NCI-H2196 treated with DMSO at 0.1 percent for 48 hours (cell line): ENCODE measurements at regions not wholly inside any gene's neighbourhood (a gene's known extent, or its start where the extent isn't known, plus 50 kb on each side); places are given as distances from the start of the nearest gene placed in this dataset.
"Not testable (repeated sequence)": the region's sequence is repeated elsewhere in the genome, so short reads cannot be mapped to it uniquely, and the experiment has no call there.

ENCODE experiments used
- DNase-seq: peaks from one replicate; lab custom pipeline; 2025; ENCODE audit not compliant: unreplicated experiment; lab: John Stamatoyannopoulos, UW

- DNase-seq, result no peak
These were observed 995.6 kb upstream of the FANCL start for GRCh38 chr2:59236723-59237122.

GRCh38 chr2:59233920-59234319 lies 992.8 kb upstream of the FANCL start:
- DNase-seq, result no peak

DNA sequence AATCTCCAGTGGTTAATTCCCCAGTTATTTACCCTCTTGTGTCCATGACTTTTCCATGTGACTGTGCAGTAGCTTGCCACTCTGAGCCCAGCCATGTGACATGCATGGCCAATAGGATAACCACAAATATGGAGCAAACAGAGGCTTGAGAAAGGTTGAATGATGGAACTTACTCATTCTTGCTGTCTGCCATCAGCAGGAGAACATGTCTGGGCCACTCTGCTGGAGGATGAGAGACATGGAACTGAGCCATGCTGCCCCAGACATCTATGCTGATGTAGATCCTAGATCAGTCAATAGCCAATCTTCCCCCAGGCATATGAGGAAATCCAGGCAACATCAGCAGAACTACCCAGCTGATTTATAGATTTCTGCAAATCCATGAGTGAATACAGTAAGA lies 992.3 kb upstream of the FANCL start:
- no peak for DNase-seq

DNA sequence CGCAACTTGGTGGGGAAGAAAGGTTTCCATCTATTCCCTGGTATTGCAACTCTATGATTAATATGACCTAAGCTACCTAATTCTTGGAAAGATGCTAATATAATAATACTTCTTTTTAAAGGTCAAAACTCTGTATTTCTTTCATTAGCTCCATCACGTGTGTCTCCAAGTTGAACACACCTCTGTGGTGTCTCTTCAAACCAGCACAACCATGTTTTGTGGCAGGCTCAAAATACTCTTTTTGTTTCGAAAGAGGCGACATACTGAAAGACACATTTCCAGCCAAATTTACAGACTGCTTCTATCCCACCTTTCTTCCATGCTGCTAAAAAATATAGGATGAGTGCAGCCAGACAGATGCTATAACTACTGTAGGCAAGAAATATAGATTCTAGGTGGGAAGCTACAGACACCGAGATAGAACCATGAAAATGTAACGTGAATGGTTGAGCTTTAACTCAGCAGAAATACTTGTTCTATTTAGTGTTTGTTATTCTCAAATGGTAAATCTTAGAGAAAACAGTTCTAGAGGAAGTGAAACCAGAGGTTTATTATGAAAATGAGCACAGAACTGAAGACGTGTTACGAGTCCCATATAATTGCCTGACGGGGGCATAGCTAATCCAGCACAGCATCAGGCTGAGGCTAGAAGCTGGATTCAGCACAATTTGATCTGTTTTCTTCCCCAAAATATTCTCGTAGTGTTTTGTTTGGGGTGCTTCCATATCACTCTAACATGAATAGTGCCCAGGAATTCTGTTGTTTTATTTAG lies 991.5 kb upstream of the FANCL start:
- DNase-seq, result no peak

DNA sequence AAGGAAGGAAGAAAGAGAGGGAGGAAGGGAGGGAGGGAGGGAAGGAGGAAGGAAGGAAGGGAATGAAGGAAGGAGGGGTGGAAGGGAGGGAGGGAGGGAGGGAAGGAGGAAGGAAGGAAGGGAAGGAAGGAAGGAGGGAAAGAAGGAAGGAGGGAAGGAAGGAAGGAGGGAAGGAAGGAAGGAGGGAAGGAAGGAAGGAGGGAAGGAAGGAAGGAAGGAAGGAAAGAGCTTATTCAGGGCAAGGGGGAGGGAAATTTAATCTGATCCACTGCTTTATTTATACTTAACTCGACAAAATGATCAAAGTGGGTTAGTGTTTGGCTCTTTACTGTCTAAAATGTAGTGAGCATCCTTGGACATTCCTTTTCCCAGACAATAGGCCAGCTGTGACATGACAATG lies 985.2 kb upstream of the FANCL start:
- DNase-seq, result not testable (repeated sequence)

DNA sequence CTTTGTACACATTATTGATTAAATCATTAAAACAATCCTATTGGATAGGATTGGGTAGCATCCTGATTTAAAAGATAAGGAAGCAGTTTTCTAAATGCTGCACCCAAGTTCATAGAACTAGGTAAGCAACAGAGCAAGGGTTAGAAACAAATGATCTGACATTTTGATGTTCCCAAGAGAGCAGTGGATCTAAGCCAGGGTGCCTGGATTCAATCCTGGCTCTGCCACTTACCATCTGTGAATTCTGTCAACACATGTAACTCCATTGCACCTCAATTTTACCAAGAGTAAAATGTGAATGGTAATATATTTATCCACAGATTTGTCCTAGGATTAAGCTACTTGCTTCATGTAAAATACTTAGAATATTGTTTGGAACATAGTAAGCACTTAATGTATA lies 982.6 kb upstream of the FANCL start:
- DNase-seq, result no peak

GRCh38 chr2:59217360-59217759 lies 976.2 kb upstream of the FANCL start:
- DNase-seq, result no peak

- no peak for DNase-seq
These were observed 965.2 kb upstream of the FANCL start for GRCh38 chr2:59206361-59206760.

DNA sequence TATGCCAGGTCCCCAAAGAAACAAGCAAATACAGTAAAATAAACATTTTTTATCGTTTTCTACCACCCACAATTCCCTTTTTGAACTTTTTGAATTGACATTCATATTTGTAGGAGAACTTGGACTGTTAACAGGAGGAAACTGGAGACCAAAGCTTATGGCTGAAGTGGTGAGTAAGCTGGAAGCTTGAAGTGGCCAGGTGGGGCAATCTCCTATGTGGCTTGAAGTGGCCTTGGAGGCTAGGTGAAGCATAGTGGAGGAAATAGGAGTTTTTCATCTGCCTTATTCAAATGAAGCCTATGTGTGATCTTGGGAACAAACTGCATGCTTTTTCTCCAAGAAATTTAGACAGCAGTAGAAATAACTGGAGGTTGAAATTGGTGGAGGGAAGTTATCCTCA lies 962.9 kb upstream of the FANCL start:
- no peak for DNase-seq

- DNase-seq, result no peak
These were observed 955.4 kb upstream of the FANCL start for GRCh38 chr2:59196491-59196890.

GRCh38 chr2:59195851-59196250 lies 954.7 kb upstream of the FANCL start:
- DNase-seq, result no peak

DNA sequence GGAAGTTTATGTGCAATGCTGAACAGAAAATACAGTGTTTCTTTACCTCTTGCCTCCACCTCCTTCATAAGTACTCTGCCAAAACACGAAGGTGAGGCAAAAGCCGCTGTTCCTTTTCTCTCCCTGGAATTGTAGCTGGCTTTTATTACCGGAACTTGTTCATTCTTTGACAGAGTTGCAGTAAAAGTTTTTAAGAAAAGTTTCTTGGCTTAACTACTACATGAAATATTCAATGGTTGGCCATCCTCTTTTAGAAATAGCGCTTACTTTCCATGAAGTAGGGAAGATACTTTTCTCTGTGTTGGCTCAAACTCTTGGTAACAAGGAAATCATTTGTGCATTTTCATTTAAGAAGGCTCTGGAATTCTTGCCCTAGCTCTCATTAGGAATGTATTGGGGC lies 950.7 kb upstream of the FANCL start:
- no peak for DNase-seq

DNA sequence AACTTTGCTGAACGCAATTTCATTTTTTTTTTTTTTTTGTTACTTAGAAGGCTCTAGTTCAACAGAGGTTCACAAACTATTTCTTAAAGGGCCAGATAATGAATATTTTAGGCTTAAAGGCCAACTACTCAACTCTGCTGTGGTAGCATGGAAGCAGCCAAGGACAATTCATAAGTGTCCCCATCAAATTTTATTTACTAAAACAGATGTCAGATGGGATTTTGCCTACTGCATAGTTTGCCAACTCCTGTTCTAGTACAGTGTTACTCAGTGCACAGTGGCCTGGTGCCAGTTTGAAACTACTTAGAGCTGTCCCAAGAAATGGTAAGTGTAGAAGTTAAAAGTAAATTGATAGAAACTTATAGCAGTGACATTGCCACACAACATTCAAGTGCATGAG lies 949.4 kb upstream of the FANCL start:
- DNase-seq, result no peak

- no peak for DNase-seq
These were observed 943.3 kb upstream of the FANCL start for GRCh38 chr2:59184276-59185020.

DNA sequence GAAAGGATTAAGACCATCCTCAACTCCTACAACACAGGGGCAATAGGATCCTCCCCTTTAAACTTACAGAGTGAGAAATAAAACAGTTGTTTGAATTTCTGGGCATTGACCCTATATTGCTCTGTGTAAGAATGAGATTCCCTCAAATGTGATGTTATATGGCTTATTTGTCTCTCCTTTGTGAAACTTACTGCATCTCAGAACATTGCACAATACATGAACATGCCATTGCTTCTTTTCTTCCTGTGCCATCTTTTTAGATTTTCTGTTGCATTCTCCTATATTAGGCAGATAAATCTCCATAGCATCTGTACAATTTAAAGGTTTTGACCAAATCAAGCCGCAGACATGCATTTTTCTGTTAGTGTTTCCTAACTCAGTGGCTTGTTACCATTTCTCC lies 941.9 kb upstream of the FANCL start:
- DNase-seq, result no peak

DNA sequence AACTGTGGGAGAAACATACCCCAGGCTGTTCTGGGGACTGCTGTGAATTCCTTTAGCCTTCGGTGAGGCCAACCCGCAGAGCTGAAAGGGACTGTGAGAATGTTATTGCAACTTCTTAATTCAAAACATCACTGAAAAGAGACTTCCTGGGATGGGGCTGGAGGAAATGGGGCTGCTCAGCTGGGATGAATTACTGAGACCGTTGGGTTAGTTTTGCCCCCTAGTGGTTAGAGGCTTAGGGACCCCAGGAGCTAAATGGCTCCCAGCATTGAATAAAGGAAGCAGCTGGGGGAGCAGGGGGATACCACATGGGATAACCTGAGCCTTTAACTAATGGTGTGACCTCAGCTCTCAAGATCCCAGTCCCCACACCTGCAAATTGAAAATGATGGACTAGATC lies 941.1 kb upstream of the FANCL start:
- no peak for DNase-seq

GRCh38 chr2:59181347-59181746 lies 940.2 kb upstream of the FANCL start:
- no peak for DNase-seq

- DNase-seq, result no peak
These were observed 939.5 kb upstream of the FANCL start for GRCh38 chr2:59180621-59181020.

DNA sequence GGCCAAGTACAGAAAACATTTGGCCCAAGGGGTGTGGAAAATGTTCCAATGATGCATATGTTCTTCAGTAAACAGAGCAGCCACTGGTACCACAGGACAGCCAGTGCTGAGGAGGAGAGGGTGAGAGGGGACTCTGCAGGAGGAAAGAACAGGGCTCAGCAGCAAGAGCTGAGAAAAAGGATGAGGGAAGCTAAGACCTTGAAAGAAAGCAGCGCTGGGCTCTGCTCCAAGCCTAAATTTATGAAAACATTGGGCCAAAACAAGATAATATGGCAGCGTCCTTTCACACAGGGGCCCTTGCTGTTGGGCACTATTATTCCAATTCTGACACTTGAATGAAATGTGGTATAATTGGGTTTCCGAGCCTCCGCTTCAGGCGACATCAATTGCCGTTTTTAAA lies 939.0 kb upstream of the FANCL start:
- no peak for DNase-seq

DNA sequence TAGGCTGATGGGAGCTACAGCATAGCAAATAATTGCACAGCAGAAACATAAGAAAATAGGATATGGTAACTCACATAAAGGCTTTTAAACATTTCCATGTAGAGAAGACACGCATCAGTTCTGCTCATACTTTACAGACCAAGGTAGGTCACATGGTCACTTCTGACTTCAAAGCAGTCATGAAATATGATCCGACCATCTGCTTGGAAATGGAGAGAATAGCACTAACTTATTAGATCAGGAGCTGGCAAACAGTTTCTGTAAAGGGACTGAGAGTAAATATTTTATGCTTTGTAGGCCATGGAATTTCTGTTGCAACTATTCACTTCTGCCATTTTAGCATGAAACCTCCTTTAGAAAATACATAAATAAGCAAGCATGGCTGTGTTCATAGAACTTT lies 936.6 kb upstream of the FANCL start:
- peak; percentile 15 for DNase-seq

- no peak for DNase-seq
These were observed 935.6 kb upstream of the FANCL start for GRCh38 chr2:59176737-59177136.

GRCh38 chr2:59174536-59175243 lies 933.6 kb upstream of the FANCL start:
- no peak for DNase-seq
